ENCODE measurements at regions not wholly inside any gene's neighbourhood (a gene's known extent, or its start where the extent isn't known, plus 50 kb on each side); places are given as distances from the start of the nearest gene placed in this dataset.
"Not testable (repeated sequence)": the region's sequence is repeated elsewhere in the genome, so short reads cannot be mapped to it uniquely, and the experiment has no call there.

GRCh38 chr13:22961835-22962537, 218.8 kb upstream of the SGCG start:
- DNase-seq: no peak

- not testable (repeated sequence) for DNase-seq
These were observed 217.3 kb upstream of the SGCG start for GRCh38 chr13:22963384-22964053.

GRCh38 chr13:22964245-22964966, 216.4 kb upstream of the SGCG start:
- DNase-seq: no peak

- not testable (repeated sequence) for DNase-seq
These were observed 215.5 kb upstream of the SGCG start for GRCh38 chr13:22965011-22965857.

- not testable (repeated sequence) for DNase-seq
These were observed 214.9 kb upstream of the SGCG start for GRCh38 chr13:22965858-22966239.

GRCh38 chr13:22966753-22967152, 214.0 kb upstream of the SGCG start:
- DNase-seq: not testable (repeated sequence)

GRCh38 chr13:22967669-22968068, 213.1 kb upstream of the SGCG start:
- DNase-seq: no peak

- no peak for DNase-seq
These were observed 200.8 kb upstream of the SGCG start for GRCh38 chr13:22979952-22980351.

GRCh38 chr13:22980936-22981335, 199.8 kb upstream of the SGCG start:
- no peak for DNase-seq

GRCh38 chr13:22993148-22993547, 187.6 kb upstream of the SGCG start:
- no peak for DNase-seq

GRCh38 chr13:23003446-23003845, 177.3 kb upstream of the SGCG start:
- no peak for DNase-seq

- no peak for DNase-seq
These were observed 173.4 kb upstream of the SGCG start for GRCh38 chr13:23007426-23007825.

- DNase-seq: no peak
These were observed 162.6 kb upstream of the SGCG start for GRCh38 chr13:23018143-23018542.

GRCh38 chr13:23020246-23020843, 160.4 kb upstream of the SGCG start:
- peak; percentile 28 to 38 for DNase-seq

- no peak for DNase-seq
These were observed 158.9 kb upstream of the SGCG start for GRCh38 chr13:23021906-23022305.

- no peak for DNase-seq
These were observed 158.1 kb upstream of the SGCG start for GRCh38 chr13:23022704-23023103.

- no peak for DNase-seq
These were observed 154.7 kb upstream of the SGCG start for GRCh38 chr13:23025864-23026608.

GRCh38 chr13:23039266-23039935, 141.4 kb upstream of the SGCG start:
- no peak for DNase-seq

- DNase-seq: no peak
These were observed 138.6 kb upstream of the SGCG start for GRCh38 chr13:23042181-23042580.

GRCh38 chr13:23044906-23045305, 135.9 kb upstream of the SGCG start:
- DNase-seq: no peak

- DNase-seq: no peak
These were observed 130.7 kb upstream of the SGCG start for GRCh38 chr13:23050126-23050525.

Measured in Kasumi-1 (cell line).